ENCODE measurements at regions not wholly inside any gene's neighbourhood (a gene's known extent, or its start where the extent isn't known, plus 50 kb on each side); places are given as distances from the start of the nearest gene placed in this dataset.
"Not testable (repeated sequence)": the region's sequence is repeated elsewhere in the genome, so short reads cannot be mapped to it uniquely, and the experiment has no call there.

- DNase-seq (ENCODE audit: low read depth) = not testable (repeated sequence)
Observed at GRCh38 chr2:54031288-54031687, 60.5 kb upstream of the PSME4 start.

GRCh38 chr2:54030806-54031205 lies 60.0 kb upstream of the PSME4 start:
- DNase-seq (ENCODE audit: low read depth) = no peak

- DNase-seq (ENCODE audit: low read depth) = no peak
Observed at GRCh38 chr2:54030396-54030741, 59.6 kb upstream of the PSME4 start.

GRCh38 chr2:54029721-54030395 lies 59.1 kb upstream of the PSME4 start:
- DNase-seq (ENCODE audit: low read depth) = no peak

- not testable (repeated sequence) for DNase-seq (ENCODE audit: low read depth)
Observed at GRCh38 chr2:54025463-54026075, 54.8 kb upstream of the PSME4 start.

GRCh38 chr2:54024576-54024975 lies 53.8 kb upstream of the PSME4 start:
- DNase-seq (ENCODE audit: low read depth) = no peak

- DNase-seq (ENCODE audit: low read depth) = no peak
Observed at GRCh38 chr2:54021702-54022101, 50.9 kb upstream of the PSME4 start.

GRCh38 chr2:54020793-54021414 lies 50.1 kb upstream of the PSME4 start:
- no peak for DNase-seq (ENCODE audit: low read depth)
